ENCODE measurements at regions not wholly inside any gene's neighbourhood (a gene's known extent, or its start where the extent isn't known, plus 50 kb on each side); places are given as distances from the start of the nearest gene placed in this dataset.

- no peak for TF ChIP-seq CTCF (IDR thresholded peaks at IDR 0.05; ENCODE audit: low read depth, low read length)
Measured at GRCh38 chr12:58029260-58029659, 87.9 kb downstream of the ATP23 start.

GRCh38 chr12:58030566-58031279, 89.4 kb downstream of the ATP23 start:
- H3K4me3 ChIP-seq (ENCODE audit: low read depth, low read length) = no peak overlapping the region

More at GRCh38 chr12:58029260-58029659, 87.9 kb downstream of the ATP23 start:
- H3K4me3 ChIP-seq (ENCODE audit: low read depth, low read length) = no peak overlapping the region

GRCh38 chr12:58032156-58032555, 90.8 kb downstream of the ATP23 start:
- TF ChIP-seq CTCF (IDR thresholded peaks at IDR 0.05; ENCODE audit: low read depth, low read length) = no peak
- H3K4me3 ChIP-seq (ENCODE audit: low read depth, low read length) = no peak overlapping the region

More at GRCh38 chr12:58030566-58031279, 89.4 kb downstream of the ATP23 start:
- TF ChIP-seq CTCF (IDR thresholded peaks at IDR 0.05; ENCODE audit: low read depth, low read length) = no peak

- no peak overlapping the region for H3K4me3 ChIP-seq (ENCODE audit: low read depth, low read length)
- TF ChIP-seq CTCF (IDR thresholded peaks at IDR 0.05; ENCODE audit: low read depth, low read length) = no peak
Measured at GRCh38 chr12:58033831-58034230, 92.5 kb downstream of the ATP23 start.

GRCh38 chr12:58034311-58034710, 92.9 kb downstream of the ATP23 start:
- no peak for TF ChIP-seq CTCF (IDR thresholded peaks at IDR 0.05; ENCODE audit: low read depth, low read length)
- H3K4me3 ChIP-seq (ENCODE audit: low read depth, low read length) = no peak overlapping the region

- TF ChIP-seq CTCF (IDR thresholded peaks at IDR 0.05; ENCODE audit: low read depth, low read length) = no peak
- H3K4me3 ChIP-seq (ENCODE audit: low read depth, low read length) = no peak overlapping the region
Measured at GRCh38 chr12:58034712-58035111, 93.3 kb downstream of the ATP23 start.

- TF ChIP-seq CTCF (IDR thresholded peaks at IDR 0.05; ENCODE audit: low read depth, low read length) = no peak
- no peak overlapping the region for H3K4me3 ChIP-seq (ENCODE audit: low read depth, low read length)
Measured at GRCh38 chr12:58041441-58041840, 100.1 kb downstream of the ATP23 start.

All from WI38 (cell line).